Nephron (organoid): ENCODE measurements at regions not wholly inside any gene's neighbourhood (a gene's known extent, or its start where the extent isn't known, plus 50 kb on each side); places are given as distances from the start of the nearest gene placed in this dataset.
A peak's percentile ranks its signal among the peaks of the same experiment; 100 is the strongest.
"Not testable (repeated sequence)": the region's sequence is repeated elsewhere in the genome, so short reads cannot be mapped to it uniquely, and the experiment has no call there.

Source experiments
- H3K27ac Mint-ChIP-seq, 3 experiments: 2 replicates each; pipeline ENCODE4 v1.8.0; 2020; ENCODE audit warnings: mixed read lengths in 3 of 3, mild to moderate bottlenecking in 2 of 3, moderate library complexity in 1 of 3
- H3K27me3 Mint-ChIP-seq: 2 replicates; pipeline ENCODE4 v1.8.0; 2021; ENCODE audit warnings: low read depth, mild to moderate bottlenecking, moderate library complexity, mixed read lengths
- H3K36me3 Mint-ChIP-seq: 2 replicates; pipeline ENCODE4 v1.8.0; 2020; ENCODE audit warnings: low read depth, mixed read lengths
- H3K4me1 Mint-ChIP-seq: 2 replicates; pipeline ENCODE4 v1.8.0; 2020; ENCODE audit warnings: mixed read lengths
- H3K4me3 Mint-ChIP-seq, 3 experiments: 2 replicates each; pipeline ENCODE4 v1.8.0; 2020; ENCODE audit warnings: mild to moderate bottlenecking in 3 of 3, mixed read lengths in 3 of 3, moderate library complexity in 2 of 3
- H3K9me3 Mint-ChIP-seq: 2 replicates; pipeline ENCODE4 v1.8.0; 2020; ENCODE audit warnings: mixed read lengths
- CTCF ChIP-seq, 3 experiments: fragments of 200-600 bp; sonication (generic); IDR thresholded peaks; one replicate each; pipeline ENCODE4 v1.5.0; 2021; ENCODE audit warnings: antibody characterized with exemption in 3 of 3; ENCODE audit not compliant: unreplicated experiment in 3 of 3

- Mint-ChIP-seq H3K9me3 (no peaks in the 10 kb centered on the region), H3K4me3 (no peak overlapping the region), H3K4me1 (peaks cover 17% of the 10 kb centered on the region), H3K27ac (no peak overlapping the region), H3K36me3 (no peaks in the 10 kb centered on the region), H3K27me3 (no peaks in the 10 kb centered on the region)
- no peak for TF ChIP-seq CTCF (IDR thresholded peaks at IDR 0.05; ENCODE audit: unreplicated experiment in 3 of 3)
These were observed 165.6 kb downstream of the MZT1 start for GRCh38 chr13:72561791-72562190.

GRCh38 chr13:72559716-72560115, 167.7 kb downstream of the MZT1 start:
- TF ChIP-seq CTCF (IDR thresholded peaks at IDR 0.05; ENCODE audit: unreplicated experiment in 3 of 3) = no peak
- Mint-ChIP-seq H3K36me3 (no peaks in the 10 kb centered on the region), H3K27ac (no peak overlapping the region), H3K9me3 (no peaks in the 10 kb centered on the region), H3K4me1 (no peaks in the 10 kb centered on the region), H3K27me3 (no peaks in the 10 kb centered on the region), H3K4me3 (no peak overlapping the region)

GRCh38 chr13:72556945-72557344, 170.5 kb downstream of the MZT1 start:
- Mint-ChIP-seq H3K27ac (no peak overlapping the region), H3K36me3 (no peaks in the 10 kb centered on the region), H3K4me1 (peaks cover 13% of the 10 kb centered on the region), H3K4me3 (no peak overlapping the region), H3K9me3 (peaks cover 2% of the 10 kb centered on the region), H3K27me3 (no peaks in the 10 kb centered on the region)
- no peak for TF ChIP-seq CTCF (IDR thresholded peaks at IDR 0.05; ENCODE audit: unreplicated experiment in 3 of 3)

GRCh38 chr13:72555601-72556000, 171.8 kb downstream of the MZT1 start:
- no peak for TF ChIP-seq CTCF (IDR thresholded peaks at IDR 0.05; ENCODE audit: unreplicated experiment in 3 of 3)
- H3K4me1 Mint-ChIP-seq = peaks cover 13% of the 10 kb centered on the region
- H3K27ac Mint-ChIP-seq = no peak overlapping the region
- H3K27me3 Mint-ChIP-seq = no peaks in the 10 kb centered on the region
- no peaks in the 10 kb centered on the region for H3K36me3 Mint-ChIP-seq
- peaks cover 2% of the 10 kb centered on the region for H3K9me3 Mint-ChIP-seq
- no peak overlapping the region for H3K4me3 Mint-ChIP-seq

GRCh38 chr13:72552731-72553130, 174.7 kb downstream of the MZT1 start:
- H3K27me3 Mint-ChIP-seq = no peaks in the 10 kb centered on the region
- TF ChIP-seq CTCF (IDR thresholded peaks at IDR 0.05; ENCODE audit: unreplicated experiment in 3 of 3) = no peak
- peak overlapping the region; percentile 34 to 61 (median 58) for H3K27ac Mint-ChIP-seq
- H3K9me3 Mint-ChIP-seq = peaks cover 2% of the 10 kb centered on the region
- no peaks in the 10 kb centered on the region for H3K36me3 Mint-ChIP-seq
- no peak overlapping the region for H3K4me3 Mint-ChIP-seq
- peaks cover 13% of the 10 kb centered on the region for H3K4me1 Mint-ChIP-seq

- TF ChIP-seq CTCF (IDR thresholded peaks at IDR 0.05; ENCODE audit: unreplicated experiment in 3 of 3) = peak in 1 of 3 experiments; percentile 11
These were observed 181.5 kb downstream of the MZT1 start for GRCh38 chr13:72545895-72546294.

More at GRCh38 chr13:72545895-72546294, 181.5 kb downstream of the MZT1 start:
- not testable (repeated sequence) for H3K27me3 Mint-ChIP-seq, H3K36me3 Mint-ChIP-seq, H3K27ac Mint-ChIP-seq, H3K9me3 Mint-ChIP-seq, H3K4me3 Mint-ChIP-seq, H3K4me1 Mint-ChIP-seq
